C1 segment of cervical spinal cord (tissue), 14 donors: ENCODE measurements at regions not wholly inside any gene's neighbourhood (a gene's known extent, or its start where the extent isn't known, plus 50 kb on each side); places are given as distances from the start of the nearest gene placed in this dataset.

ENCODE experiments used
- DNase-seq, 14 donors: peaks; one replicate each; lab custom pipeline; 2025; lab: John Stamatoyannopoulos, UW

DNA sequence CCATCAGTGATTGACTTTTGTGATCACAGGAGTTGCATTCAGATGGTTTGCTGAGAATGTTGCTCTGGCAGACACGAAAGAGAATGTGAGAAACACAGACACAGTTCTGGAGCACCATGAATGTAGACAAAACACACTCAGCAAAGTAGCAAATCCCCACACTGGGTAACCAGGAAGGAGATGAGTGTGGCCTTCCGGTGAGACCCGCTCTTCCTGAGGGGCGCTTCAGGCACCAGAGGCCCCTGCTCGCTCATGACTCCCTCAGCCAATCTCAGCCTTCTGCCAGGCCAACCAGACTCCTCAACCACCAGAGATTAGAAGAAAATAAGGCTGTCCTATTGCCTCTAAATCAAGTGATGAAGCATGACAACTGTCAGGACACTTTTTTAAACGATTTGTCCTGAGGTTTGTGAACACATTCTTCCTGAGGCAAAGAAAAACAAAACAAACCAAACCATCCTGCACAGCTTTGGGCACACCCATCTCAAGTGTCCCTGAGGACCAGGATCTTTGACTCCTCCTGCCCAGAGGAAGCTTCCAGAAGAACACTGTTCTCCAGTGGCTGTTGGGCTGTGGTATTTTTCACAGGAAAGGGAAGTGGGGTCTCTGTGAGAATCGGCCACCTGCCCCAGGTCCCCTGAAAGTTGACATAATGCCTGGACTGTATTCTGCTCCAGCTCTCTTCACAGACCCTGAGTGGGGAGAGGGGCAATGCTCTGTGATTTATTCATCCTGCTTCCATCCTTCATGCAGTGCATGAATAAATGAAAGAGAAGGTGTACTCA, 152.8 kb downstream of the BCL11A start:
- DNase-seq = no peak

DNA sequence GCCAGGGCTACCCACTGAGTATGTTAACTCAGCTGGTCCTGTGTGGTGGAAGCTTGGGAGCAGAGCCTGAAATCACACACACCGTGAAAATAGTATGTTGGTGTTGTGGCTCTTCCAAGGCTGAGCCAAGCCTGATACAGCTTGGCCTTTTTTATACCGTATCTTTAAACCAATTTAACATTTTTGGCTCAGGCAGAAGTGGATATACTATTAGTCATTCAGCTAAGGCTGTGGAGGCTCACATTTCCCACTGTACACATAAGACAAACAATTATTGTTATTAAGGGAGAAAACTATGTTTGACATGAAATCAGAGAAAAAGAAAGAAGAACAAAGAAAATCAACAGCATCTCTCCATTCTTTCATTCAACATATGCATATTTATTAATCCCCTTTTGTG, 159.0 kb downstream of the BCL11A start:
- no peak for DNase-seq

DNA sequence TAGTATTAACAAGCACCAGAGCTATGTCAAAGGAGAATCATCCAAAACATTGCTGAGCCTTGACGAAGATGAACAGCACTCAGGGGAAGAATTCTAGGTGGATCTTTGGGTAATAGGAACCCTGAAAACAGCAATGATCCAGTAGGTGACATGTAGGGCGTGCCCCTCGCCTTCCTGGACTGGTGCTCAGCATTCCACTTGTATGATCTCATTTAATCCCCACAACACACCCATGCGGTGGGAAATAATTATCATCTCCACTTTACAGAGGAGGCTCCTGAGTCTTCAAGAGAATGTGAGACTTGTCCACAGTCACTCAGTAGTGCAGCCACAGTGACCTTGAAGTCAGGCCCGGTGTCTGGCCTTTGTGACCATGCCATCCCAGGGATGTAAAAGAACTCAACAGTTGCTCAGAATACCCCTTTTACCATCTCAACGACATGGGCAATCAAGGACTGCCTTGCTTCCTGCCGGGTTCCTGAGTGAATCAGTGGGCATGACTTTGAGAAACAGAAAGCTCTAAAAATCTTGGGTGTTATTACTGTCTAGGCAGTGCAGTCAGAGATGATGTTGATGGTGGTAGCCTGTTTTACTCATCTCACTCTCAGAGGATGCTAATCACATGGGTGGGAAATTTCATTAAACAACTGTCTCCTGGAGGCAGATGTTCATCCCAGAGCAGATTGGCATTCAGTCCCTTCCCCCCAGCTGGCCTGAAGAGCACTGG, 161.6 kb downstream of the BCL11A start:
- DNase-seq = no peak

DNA sequence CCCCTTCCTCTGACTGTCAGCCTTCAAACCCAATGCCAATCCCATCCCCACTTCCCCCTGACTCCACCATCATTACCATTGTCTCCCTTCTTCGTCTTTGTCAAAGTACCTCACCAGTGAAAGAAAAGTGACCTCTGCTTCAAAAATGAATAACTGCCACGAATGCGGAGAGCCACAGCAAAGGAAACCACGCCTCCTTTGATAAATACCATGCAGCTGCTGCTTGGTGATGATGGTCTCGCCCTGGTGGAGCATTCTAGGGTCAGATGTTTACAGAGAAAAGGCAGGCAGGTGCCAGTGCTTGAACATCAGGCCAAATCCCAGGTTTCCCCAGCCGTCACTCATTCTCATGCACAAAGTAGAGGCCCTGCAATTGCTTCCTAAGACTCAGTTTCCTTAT, 162.2 kb downstream of the BCL11A start:
- DNase-seq = no peak

DNA sequence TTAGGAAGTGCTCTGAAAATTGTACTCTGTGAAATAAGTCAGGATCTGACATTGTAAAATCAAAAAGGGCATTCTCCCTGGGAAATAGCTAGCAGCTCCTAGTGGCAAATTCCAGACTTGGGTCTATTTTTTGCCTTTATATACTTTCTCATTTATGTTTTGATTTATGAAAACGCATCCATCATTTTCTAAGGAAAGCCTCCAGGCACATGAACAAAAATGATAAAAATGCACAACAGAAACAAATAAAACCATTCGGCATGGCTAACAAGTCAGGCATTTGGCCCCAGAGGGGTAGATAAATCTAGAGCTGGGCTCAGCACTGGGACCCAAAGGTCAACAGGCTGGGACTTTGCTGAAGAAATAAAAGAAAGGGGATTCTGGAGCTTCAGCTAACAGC, 167.0 kb downstream of the BCL11A start:
- no peak for DNase-seq

DNA sequence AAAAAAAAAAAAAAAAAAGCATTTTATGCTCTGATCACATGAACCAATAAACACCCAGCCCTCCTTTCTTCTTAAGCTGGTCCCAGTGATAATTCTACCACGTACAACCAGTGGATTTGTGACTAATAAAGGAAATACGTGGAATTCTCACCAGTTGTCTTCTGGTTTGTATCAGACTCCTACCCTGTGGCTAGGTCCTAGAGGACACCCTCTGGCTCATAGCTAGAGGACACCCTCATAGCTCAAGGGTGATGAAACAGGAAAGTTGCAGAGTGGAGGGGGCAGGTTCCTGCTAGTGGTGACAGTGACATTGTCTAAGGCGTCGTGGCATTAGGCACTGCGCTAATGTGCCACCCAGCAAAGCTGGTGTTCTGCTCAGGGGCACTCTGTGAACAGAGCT, 167.8 kb downstream of the BCL11A start:
- no peak for DNase-seq

DNA sequence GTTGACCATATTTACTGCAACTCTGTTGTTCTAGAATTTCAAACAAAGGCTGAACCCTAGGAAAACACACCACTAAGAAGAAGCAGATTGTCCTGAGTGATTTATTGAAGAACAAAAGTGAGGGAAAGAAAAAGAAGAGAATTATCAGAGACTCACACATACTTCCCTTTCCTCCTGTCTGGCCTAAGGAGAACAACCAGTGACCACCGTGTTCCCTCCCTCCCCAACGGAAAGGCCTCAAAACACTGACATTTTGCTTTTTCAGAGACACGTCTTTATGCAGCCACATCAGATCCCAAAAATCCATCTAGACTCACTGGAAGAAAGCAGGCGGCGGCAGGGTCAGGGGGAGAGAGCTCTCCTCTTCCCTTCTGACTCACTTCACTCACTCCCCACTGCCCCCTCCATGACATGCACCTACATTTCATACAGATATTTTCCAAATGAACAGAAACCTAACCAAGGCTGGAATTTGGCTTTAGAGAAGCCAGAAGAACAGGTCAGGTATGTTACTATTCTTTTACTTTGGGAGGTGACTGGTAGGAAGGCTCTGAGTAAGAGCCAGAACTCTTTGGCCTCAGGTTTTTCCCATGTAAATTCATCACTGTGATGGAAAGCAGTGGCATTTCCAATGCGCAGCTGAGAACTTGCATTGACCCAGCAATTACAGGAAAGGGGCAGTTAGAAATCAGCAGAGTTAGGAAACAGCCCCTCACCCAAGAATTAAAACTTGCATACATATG, 169.9 kb downstream of the BCL11A start:
- no peak for DNase-seq

DNA sequence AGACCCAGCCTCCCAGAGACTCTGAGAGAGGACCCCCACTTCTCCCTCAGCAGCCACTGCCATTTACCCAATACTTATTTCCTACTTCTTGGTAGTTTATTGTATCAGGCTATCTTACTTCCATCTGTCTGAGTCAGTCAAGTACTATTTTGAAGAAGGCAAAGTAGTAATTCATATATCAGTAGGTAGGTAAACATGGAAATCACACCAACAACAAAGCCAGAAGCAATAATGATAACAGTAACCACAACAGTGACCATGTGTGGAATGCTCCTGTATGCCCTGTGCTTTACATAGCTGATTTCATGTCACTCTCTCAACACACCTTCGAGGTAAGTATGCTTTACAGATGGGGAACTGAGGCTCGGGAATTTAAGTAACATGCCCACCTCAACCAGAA, 173.0 kb downstream of the BCL11A start:
- DNase-seq = no peak

DNA sequence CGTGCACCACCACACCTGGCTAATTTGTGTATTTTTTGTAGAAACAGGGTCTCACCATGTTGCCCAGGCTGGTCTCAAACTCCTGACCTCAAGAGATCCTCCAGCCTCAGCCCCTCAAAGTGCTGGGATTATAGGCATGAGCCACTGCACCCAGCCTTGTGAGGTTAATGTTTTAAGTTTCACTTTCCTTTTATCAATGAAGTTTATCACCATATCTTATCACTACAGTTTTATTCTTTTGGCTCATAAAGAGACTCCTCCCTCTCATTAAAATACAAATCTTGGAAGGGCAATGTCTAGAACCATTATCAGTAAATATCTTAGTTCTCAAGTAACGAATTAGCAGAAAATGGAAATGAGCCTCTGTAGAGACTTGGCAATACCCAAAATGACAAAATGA, 173.8 kb downstream of the BCL11A start:
- no peak for DNase-seq

DNA sequence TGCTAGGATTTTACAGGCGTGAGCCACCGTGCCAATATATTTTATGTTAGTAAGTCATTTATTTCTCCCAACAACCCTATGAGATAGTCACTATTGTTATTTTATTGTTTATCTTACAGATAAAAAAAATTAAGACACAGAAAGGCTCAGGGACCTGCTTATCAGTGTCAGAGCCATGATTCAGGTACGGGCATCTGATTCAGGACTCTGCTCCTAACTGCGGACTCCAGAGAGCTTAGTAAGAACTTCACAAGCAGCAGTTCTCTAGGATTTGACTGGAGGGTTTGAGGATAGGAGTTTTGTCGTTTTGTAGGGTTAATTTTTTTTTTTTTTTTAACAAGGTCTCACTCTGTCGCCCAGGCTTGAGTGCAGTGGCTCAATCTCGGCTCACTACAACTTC, 174.2 kb downstream of the BCL11A start:
- no peak for DNase-seq

DNA sequence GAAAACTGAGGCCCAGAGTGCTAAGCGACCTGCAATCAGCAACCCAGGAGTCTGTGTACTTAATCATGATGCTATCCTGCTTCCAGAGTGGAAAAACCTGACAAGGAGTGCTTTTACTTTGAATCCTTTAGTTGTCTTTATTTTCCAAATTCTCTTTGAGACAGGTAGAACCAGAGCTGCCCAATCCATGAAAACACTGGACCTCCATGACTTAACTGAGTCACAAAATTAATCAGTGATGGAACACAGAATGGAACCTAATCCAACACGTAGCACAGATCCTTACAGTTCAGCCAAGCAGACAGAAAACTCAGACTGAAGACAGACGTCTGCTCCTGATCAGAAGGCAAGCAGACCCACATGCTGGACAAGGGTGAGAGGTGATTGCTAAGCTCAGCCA, 175.6 kb downstream of the BCL11A start:
- DNase-seq = no peak

DNA sequence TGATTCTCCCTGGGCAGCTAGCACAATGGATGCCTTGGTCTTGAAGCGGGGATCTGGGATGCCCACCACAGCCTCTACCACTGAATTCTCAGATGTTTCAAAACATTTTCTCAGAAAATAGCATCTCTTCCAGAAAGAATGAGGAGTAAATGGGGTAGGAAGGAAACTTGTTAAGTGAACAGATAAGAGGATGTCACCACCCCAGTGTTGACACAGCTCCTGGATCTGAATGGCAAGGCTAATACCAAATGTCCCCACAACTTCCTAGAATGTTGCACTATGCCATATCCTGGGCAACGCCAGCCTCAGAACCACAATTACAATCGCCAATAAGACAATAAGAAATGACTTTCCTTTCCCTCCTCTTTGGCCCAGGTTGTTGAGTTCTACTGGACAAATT, 177.2 kb downstream of the BCL11A start:
- no peak for DNase-seq

DNA sequence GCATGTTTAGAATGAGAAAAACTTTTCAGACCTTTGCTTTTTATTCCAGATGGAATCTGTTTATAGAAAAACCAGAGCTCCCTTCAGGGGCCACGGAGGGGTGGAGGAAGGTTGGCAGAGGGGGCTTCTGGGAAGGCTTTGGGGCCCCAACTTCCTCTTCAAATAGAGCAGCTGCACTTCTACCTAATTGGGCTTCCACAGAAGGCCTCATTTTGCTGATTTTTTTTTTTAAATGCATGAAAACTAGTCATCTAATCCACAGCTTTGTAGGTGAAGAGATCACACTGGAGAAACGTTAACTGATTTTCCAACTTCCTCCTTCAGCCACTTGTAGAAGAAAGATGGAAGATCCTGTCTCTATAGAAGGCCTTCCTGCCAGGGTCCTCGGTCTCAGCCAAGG, 181.8 kb downstream of the BCL11A start:
- no peak for DNase-seq

DNA sequence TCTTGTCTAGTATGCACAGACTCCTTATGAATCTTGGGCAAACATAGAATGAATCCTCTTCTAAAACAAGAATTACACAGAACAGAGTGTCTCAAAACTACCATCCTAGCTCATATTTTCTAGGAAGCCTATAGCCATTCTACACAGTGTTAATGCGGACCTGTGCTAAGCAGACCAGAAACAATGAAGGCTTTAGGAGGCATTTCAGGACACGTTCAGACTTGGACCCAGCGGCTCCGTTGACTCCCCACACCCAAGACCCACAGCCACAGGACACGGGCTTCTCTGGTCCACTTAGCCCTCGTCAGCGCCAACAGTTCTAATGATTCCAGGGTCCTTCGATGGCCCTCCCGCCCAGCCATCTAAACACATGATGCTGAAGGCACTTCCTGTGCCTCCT, 182.2 kb downstream of the BCL11A start:
- no peak for DNase-seq

DNA sequence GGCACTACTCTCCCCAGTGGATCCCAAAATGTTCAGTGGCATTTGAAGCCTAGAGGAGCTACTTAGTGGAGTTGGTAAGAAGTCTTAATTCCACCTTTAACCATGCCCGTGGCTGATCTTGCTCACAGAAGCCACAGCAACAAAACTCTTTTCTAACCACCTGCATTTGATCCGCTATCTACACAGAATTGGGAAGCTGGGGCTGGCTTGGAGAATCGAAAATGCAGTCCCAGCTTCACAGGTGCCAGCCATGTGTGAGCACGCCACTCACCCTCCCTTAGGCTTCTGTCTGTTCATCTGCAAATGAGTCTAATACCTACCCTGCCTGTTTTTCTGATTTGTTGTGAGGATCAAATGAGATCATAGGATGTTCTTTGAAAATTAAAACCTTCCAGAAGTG, 182.6 kb downstream of the BCL11A start:
- no peak for DNase-seq

DNA sequence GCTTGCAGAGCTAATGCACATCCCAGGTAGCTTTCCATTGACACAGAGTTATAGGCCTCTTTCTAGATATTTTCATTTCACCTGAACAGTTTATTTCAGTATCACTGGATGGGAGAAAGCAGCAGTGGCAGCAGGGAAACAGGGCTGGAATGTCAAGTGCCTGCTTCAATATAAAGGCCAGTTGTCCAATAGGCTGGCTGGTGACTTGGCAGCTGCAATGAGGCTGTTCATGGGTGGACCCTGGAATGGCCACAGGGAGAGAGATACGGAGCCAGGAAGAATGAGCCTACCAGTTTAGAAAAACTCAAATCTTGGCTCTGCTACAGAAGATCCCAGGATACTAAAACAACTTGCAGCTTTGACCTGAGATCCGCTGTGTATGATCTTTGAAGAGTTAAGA, 185.0 kb downstream of the BCL11A start:
- DNase-seq = no peak

DNA sequence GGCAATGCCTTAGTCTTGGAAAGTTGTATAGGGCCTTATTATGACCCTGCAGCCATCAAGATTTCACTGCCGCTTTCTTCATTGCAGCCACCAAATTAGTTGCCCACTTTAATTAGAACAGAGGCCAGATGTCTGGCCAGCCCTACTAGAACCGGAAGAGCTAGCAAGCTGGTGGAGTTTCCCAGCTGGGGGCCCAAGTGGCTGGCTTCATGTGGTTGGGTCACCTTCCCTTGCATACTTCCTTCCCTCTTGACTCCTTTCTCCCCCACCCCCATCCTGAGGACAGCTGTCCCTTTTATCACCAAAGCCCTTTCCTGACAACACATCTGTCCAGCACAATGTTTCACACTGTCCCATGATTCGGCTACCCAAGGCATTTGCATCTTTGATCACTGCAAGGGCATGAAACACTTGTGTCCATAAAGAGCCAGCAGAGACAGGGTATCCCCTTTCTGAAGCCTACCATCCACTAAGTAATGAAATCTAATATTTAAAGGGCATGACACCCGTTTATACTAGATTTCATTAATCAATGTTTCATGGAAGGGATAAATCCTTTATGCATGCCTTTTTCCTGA, 187.2 kb downstream of the BCL11A start:
- no peak for DNase-seq

DNA sequence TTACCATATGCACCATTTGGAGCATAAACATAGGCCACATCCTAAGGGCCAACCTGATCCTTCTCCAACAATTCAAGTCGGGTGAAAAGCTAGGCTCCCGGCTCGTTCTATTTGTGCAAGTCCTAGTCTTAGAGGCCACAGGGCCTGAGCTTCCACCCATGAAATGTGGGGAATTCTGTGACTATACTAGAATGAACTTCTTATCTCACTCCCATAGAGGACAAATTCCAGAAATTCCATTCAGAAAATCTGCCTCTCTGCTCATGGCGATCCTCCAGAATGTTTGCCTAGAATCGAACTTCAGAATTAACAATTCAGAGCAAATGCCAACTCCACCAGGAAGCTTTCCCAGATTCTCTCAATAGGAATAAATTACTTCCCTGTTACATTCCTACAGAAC, 187.9 kb downstream of the BCL11A start:
- DNase-seq = no peak

DNA sequence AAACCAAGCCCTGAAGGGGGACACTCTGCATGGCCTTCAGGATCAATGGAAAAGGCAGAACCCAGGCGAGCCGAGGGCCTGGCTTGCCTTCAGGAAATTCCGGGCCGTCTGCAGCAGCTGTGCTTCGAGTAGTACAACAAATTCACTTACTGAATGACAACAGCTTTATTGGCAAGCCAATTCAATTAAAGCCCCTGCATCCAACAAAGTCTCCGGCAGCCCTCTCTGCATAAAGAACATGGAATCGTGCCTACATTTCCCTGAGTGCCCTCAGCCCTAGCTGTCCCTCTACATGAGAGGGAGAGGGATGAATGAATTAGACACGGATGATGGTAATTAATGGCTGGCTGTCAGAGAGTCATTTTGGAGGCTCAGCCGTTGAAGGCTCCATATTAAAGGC, 189.0 kb downstream of the BCL11A start:
- DNase-seq = peak in 1 of 14 donors; percentile 3

DNA sequence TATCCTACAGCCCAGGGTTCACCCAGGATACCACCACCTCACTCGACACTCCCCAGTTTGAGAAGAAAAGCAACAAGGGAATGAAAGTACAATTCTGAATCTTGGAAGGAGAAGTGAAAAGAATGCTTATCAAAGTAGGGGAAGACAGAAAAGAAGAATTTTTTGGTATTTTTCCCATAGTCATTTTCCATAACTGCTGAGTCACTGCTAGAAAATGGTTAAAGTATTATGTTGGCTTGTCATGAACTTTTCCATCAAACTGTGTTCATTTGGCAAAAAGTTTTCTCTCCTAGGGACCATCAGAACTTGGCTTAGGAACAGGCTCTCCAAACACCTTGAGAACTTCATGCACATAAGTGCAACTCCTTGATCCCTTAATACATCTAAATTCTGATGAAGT, 192.0 kb downstream of the BCL11A start:
- no peak for DNase-seq

DNA sequence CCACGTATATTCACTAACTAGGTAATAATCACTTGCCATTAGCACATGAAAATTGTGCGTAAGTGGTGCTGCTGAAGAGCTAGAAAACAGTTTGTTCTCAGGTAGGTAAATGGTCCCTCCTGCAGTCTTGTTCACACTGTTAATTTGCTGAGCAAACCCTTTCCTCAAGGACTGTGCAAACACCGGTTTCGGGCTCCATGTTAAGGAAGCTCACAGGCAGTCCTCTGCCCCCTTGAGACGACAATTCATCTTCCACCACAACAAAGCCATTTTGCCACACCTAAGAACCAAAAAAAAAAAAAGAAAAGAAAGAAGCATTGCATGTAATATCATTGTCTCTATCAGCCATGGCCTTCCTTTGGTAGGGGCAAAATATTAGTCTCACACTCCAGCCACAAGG, 193.9 kb downstream of the BCL11A start:
- DNase-seq = no peak

DNA sequence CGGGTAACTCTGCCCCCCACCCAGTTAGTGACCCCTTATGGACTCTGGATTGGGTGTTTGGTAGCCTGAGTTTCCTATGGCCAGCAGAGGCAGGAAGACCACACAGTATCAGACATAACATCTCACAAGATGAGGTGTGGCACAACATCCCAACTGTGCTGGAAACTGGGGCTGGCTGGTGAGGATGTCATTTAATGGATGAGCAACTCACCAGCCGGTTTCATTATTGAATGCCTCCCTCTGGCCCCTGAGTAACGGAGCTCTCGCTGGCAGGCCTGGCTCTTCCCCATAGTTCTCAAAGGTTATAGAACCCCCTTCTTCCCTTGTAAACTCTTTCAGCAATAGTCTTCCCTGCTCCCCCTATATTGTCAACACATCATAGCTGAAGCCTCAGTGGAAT, 195.0 kb downstream of the BCL11A start:
- no peak for DNase-seq
